Fibroblast of lung (primary cell): ENCODE measurements at regions not wholly inside any gene's neighbourhood (a gene's known extent, or its start where the extent isn't known, plus 50 kb on each side); places are given as distances from the start of the nearest gene placed in this dataset.
"Not testable (repeated sequence)": the region's sequence is repeated elsewhere in the genome, so short reads cannot be mapped to it uniquely, and the experiment has no call there.

Source experiments
- DNase-seq, 2 donors: peaks; one replicate each; pipeline versions ENCODE4 v3.0.0 to v3.0.0-alpha.2; 2010; ENCODE audit warnings: low read depth in 2 of 2
- H2AFZ ChIP-seq: 2 replicates; pipeline ENCODE4 v1.5.1; 2012; ENCODE audit warnings: low read length, control low read depth, inconsistent platforms
- H3K27ac ChIP-seq: 2 replicates; pipeline ENCODE4 v1.5.1; 2011; ENCODE audit warnings: low read length, control low read depth; ENCODE audit not compliant: insufficient read depth
- H3K27me3 ChIP-seq: 2 replicates; pipeline ENCODE4 v1.5.1; 2011; ENCODE audit warnings: mild to moderate bottlenecking, low read length; ENCODE audit not compliant: control insufficient read depth, insufficient read depth
- H3K36me3 ChIP-seq: 2 replicates; pipeline ENCODE4 v1.5.1; 2011; ENCODE audit warnings: low read length; ENCODE audit not compliant: control insufficient read depth, insufficient read depth
- H3K4me1 ChIP-seq: 2 replicates; pipeline ENCODE4 v1.5.1; 2011; ENCODE audit warnings: low read length; ENCODE audit not compliant: control insufficient read depth, insufficient read depth; ENCODE audit errors: extremely low read depth
- H3K4me2 ChIP-seq: 2 replicates; pipeline ENCODE4 v1.5.1; 2011; ENCODE audit warnings: low read length, control low read depth; ENCODE audit not compliant: insufficient read depth; ENCODE audit errors: extremely low read depth
- H3K4me3 ChIP-seq, 4 experiments: fragments of 200-600 bp in 1 of 4; sonication (generic) in 1 of 4; replicated peaks in 1 of 4; 2 replicates each; pipeline ENCODE4 v1.5.1; 2011 to 2016; ENCODE audit warnings: low read length in 4 of 4, low read depth in 3 of 4, mild to moderate bottlenecking in 3 of 4, control low read depth in 2 of 4, inconsistent platforms in 1 of 4, mixed read lengths in 1 of 4; ENCODE audit not compliant: insufficient read depth in 1 of 4; ENCODE audit errors: control extremely low read depth in 1 of 4
- H3K79me2 ChIP-seq: 2 replicates; pipeline ENCODE4 v1.5.1; 2012; ENCODE audit warnings: mild to moderate bottlenecking, low read length, inconsistent platforms; ENCODE audit not compliant: control insufficient read depth, insufficient read depth
- H3K9ac ChIP-seq: 2 replicates; pipeline ENCODE4 v1.5.1; 2011; ENCODE audit warnings: mild to moderate bottlenecking, low read length, control low read depth; ENCODE audit not compliant: insufficient read depth
- H3K9me3 ChIP-seq: 2 replicates; pipeline ENCODE4 v1.5.1; 2012; ENCODE audit warnings: low read depth, low read length; ENCODE audit not compliant: control insufficient read depth, insufficient read depth
- H4K20me1 ChIP-seq: 2 replicates; pipeline ENCODE4 v1.5.1; 2011; ENCODE audit warnings: low read length; ENCODE audit not compliant: control insufficient read depth, insufficient read depth; ENCODE audit errors: extremely low read depth
- EZH2 ChIP-seq: IDR thresholded peaks from 2 replicates; pipeline ENCODE4 v1.5.1; 2012; ENCODE audit warnings: low read length, control low read depth, mild to moderate bottlenecking; ENCODE audit errors: missing control alignments
- TF ChIP-seq, protein P1 (sequence below), 2 donors: IDR thresholded peaks in 1 of 2; conservative IDR thresholded peaks in 1 of 2; 1 replicate in 1 of 2; 2 replicates in 1 of 2; pipeline ENCODE4 v1.5.1; 2011 to 2012; ENCODE audit warnings: low read length in 2 of 2, control low read depth in 1 of 2, inconsistent platforms in 1 of 2, low read depth in 1 of 2, mild to moderate bottlenecking in 1 of 2

DNA sequence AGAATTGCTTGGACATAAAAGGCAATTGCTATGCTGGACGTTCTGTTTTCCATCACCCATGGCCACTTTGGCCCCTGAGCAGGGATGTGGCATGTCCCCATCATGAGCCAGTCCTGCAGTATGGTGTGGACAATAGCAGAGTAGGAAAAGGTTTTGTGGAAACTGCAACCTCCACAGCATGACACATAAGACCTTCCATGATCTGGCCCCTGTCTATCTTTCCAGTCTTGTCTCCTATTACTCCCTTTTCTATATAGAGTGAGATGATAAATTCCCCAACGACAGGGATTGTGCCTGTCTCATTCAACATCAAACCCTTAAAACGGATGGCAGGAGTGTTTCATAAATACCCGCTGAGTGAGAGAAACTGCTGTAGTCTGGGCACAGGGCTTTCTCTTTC, 174.7 kb upstream of the PTCH1 start:
- Histone ChIP-seq H3K27ac (no peak overlapping the region), H2AFZ (no peak overlapping the region), H3K36me3 (no peaks in the 10 kb centered on the region), H3K4me1 (no peaks in the 10 kb centered on the region), H3K4me2 (no peak overlapping the region), H3K9me3 (no peaks in the 10 kb centered on the region), H3K79me2 (no peaks in the 10 kb centered on the region), H3K27me3 (no peaks in the 10 kb centered on the region), H4K20me1 (no peaks in the 10 kb centered on the region), H3K4me3 (no peak overlapping the region), H3K9ac (no peak overlapping the region)
- TF ChIP-seq, protein P1, sequence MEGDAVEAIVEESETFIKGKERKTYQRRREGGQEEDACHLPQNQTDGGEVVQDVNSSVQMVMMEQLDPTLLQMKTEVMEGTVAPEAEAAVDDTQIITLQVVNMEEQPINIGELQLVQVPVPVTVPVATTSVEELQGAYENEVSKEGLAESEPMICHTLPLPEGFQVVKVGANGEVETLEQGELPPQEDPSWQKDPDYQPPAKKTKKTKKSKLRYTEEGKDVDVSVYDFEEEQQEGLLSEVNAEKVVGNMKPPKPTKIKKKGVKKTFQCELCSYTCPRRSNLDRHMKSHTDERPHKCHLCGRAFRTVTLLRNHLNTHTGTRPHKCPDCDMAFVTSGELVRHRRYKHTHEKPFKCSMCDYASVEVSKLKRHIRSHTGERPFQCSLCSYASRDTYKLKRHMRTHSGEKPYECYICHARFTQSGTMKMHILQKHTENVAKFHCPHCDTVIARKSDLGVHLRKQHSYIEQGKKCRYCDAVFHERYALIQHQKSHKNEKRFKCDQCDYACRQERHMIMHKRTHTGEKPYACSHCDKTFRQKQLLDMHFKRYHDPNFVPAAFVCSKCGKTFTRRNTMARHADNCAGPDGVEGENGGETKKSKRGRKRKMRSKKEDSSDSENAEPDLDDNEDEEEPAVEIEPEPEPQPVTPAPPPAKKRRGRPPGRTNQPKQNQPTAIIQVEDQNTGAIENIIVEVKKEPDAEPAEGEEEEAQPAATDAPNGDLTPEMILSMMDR (conservative IDR thresholded peaks at IDR 0.05 in 1 of 2, IDR thresholded peaks at IDR 0.05 in 1 of 2; ENCODE audit: low read depth in 1 of 2, low read length in 2 of 2) = no peak
- no peak for TF ChIP-seq EZH2
- DNase-seq = no peak

DNA sequence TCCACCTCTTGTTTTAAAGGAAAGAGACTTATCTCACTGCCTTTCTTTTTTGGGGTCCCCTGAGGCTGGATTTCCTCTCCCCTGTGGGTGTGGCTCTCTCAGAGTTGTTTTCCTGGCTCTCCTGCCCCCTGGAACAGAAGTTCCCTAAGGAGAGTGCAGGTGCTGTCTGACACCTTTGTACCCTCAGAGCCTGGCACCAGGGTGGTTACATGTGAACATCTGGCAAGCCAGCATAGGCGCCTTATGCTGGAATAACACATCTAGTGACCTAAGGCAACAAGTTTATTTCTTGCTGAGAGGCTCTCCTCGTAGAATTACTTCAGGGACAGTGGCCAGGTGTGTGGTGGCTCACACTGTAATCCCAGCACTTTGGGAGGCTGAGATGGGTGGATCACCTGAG, 172.9 kb upstream of the PTCH1 start:
- no peak for DNase-seq
- Histone ChIP-seq H3K79me2 (no peaks in the 10 kb centered on the region), H3K4me2 (no peak overlapping the region), H3K4me3 (no peak overlapping the region), H2AFZ (no peak overlapping the region), H3K9me3 (no peaks in the 10 kb centered on the region), H3K4me1 (no peaks in the 10 kb centered on the region), H4K20me1 (no peaks in the 10 kb centered on the region), H3K9ac (no peak overlapping the region), H3K27ac (no peak overlapping the region), H3K36me3 (no peaks in the 10 kb centered on the region), H3K27me3 (peaks cover 4% of the 10 kb centered on the region)
- TF ChIP-seq, protein P1 (conservative IDR thresholded peaks at IDR 0.05 in 1 of 2, IDR thresholded peaks at IDR 0.05 in 1 of 2; ENCODE audit: low read depth in 1 of 2, low read length in 2 of 2) = no peak
- no peak for TF ChIP-seq EZH2

DNA sequence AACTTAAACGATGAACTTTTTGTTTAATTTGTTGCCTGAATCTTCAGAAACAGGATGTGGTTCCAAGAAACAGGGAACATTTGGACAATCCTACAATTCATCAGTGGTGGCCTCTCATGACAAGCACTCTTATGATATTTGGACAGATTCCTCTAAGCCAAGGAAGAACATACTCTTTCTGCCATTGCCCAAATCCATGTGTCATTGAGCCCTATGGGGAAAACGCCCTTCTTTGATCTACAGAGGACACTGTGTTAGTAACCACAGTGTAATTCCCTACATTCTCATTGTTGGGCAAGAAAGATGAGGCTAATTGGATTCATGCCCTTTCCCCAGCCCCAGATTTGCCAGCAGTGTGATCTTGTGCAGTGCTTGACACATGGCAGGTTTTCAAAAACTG, 167.7 kb upstream of the PTCH1 start:
- Histone ChIP-seq H3K27ac (no peak overlapping the region), H3K9ac (no peak overlapping the region), H3K79me2 (no peaks in the 10 kb centered on the region), H2AFZ (no peak overlapping the region), H4K20me1 (no peaks in the 10 kb centered on the region), H3K4me1 (no peaks in the 10 kb centered on the region), H3K27me3 (peaks cover 4% of the 10 kb centered on the region), H3K36me3 (no peaks in the 10 kb centered on the region), H3K4me3 (no peak overlapping the region), H3K9me3 (no peaks in the 10 kb centered on the region), H3K4me2 (no peak overlapping the region)
- DNase-seq = no peak
- TF ChIP-seq, protein P1 (conservative IDR thresholded peaks at IDR 0.05 in 1 of 2, IDR thresholded peaks at IDR 0.05 in 1 of 2; ENCODE audit: low read depth in 1 of 2, low read length in 2 of 2) = no peak
- no peak for TF ChIP-seq EZH2

DNA sequence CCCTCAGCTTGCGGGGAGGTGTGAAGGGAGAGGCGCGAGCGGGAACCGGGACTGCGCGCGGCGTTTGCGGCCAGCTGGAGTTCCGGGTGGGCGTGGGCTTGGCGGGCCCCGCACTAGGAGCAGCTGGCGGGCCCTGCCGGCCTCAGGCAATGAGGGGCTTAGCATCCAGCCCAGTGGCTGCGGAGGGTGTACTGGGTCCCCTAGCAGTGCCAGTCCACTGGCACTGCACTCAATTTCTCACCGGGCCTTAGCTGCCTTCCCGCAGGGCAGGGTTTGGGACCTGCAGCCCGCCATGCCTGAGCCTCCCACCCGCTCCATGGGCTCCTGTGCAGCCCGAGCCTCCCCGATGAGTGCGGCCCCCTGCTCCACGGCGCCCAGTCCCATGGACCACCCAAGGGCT, 163.5 kb upstream of the PTCH1 start:
- H3K27ac ChIP-seq, H3K9me3 ChIP-seq, DNase-seq, H3K4me1 ChIP-seq, H3K4me3 ChIP-seq, H3K79me2 ChIP-seq, H4K20me1 ChIP-seq, H3K36me3 ChIP-seq, H3K4me2 ChIP-seq, H2AFZ ChIP-seq, H3K27me3 ChIP-seq, H3K9ac ChIP-seq: not testable (repeated sequence)
